ENCODE measurements at regions not wholly inside any gene's neighbourhood (a gene's known extent, or its start where the extent isn't known, plus 50 kb on each side); places are given as distances from the start of the nearest gene placed in this dataset.

GRCh38 chr18:52090005-52090404 lies 250.0 kb upstream of the DCC start:
- no peak overlapping the region for H3T11ph ChIP-seq (ENCODE audit: low read length)
- no peak for TF ChIP-seq CTCF (conservative IDR thresholded peaks at IDR 0.05)
- H4K20me1 ChIP-seq (ENCODE audit: control insufficient read depth, insufficient read depth, insufficient read length): no peaks in the 10 kb centered on the region
- no peak overlapping the region for H3K27ac ChIP-seq (ENCODE audit: insufficient read length, low read depth, low read length)
- no peaks in the 10 kb centered on the region for H3K9me3 ChIP-seq (ENCODE audit: control insufficient read depth, low read depth, low read length)
- H4K8ac ChIP-seq (replicated peaks; ENCODE audit: insufficient read length, low read depth, low read length): no peak overlapping the region
- no peaks in the 10 kb centered on the region for H3K4me1 Mint-ChIP-seq
- no peak overlapping the region for H3K9ac ChIP-seq (ENCODE audit: extremely low read depth, insufficient read length, low read length)
- H3K79me2 ChIP-seq (ENCODE audit: insufficient read depth, low read length): no peaks in the 10 kb centered on the region
- H3K36me3 Mint-ChIP-seq (ENCODE audit: insufficient read depth in 1 of 3, low read depth in 3 of 3): no peaks in the 10 kb centered on the region; a peak in 1 of 7 replicates
- no peak overlapping the region; a peak in 1 of 7 replicates for H3K27ac Mint-ChIP-seq
- H3K9me3 Mint-ChIP-seq: no peaks in the 10 kb centered on the region
- no peak overlapping the region for H3K4me3 Mint-ChIP-seq
- no peak overlapping the region for H2AK5ac ChIP-seq (ENCODE audit: insufficient read length, low read length)
- H3K23me2 ChIP-seq (ENCODE audit: insufficient read length, low read depth, low read length, poor library complexity, severe bottlenecking): no peaks in the 10 kb centered on the region
- H2BK12ac ChIP-seq (ENCODE audit: insufficient read length, low read depth, low read length): no peak overlapping the region
- H3K27me3 Mint-ChIP-seq (ENCODE audit: low read depth): no peaks in the 10 kb centered on the region
- H3K4ac ChIP-seq (ENCODE audit: low read depth, low read length): no peak overlapping the region
- DNase-seq: no peak
- H3K23ac ChIP-seq (ENCODE audit: insufficient read length, low read depth, low read length): no peak overlapping the region
- H2BK120ac ChIP-seq (ENCODE audit: low read depth, low read length, poor library complexity, severe bottlenecking): no peak overlapping the region
- no peak overlapping the region for H2AFZ ChIP-seq (ENCODE audit: low read length)
- no peak overlapping the region for H3K14ac ChIP-seq (ENCODE audit: insufficient read depth, low read length)
- H3K18ac ChIP-seq (ENCODE audit: insufficient read length, low read depth, low read length): no peak overlapping the region
- H2BK20ac ChIP-seq (ENCODE audit: low read depth, low read length, poor library complexity, severe bottlenecking): no peak overlapping the region
- no peak overlapping the region for H4K5ac ChIP-seq (ENCODE audit: insufficient read length, low read depth, low read length)
- no peak overlapping the region for H2BK15ac ChIP-seq (ENCODE audit: low read depth, low read length)
- no peak overlapping the region for H3K56ac ChIP-seq (ENCODE audit: insufficient read length, low read depth, low read length)
- H4K91ac ChIP-seq (ENCODE audit: insufficient read length, low read depth, low read length): no peak overlapping the region
- no peaks in the 10 kb centered on the region for H3K79me1 ChIP-seq (ENCODE audit: insufficient read depth, low read depth, low read length, poor library complexity, severe bottlenecking)
- H3K4me2 ChIP-seq (ENCODE audit: insufficient read depth, insufficient read length, low read length): no peak overlapping the region
- H3K27me3 ChIP-seq (ENCODE audit: insufficient read depth, low read length): no peaks in the 10 kb centered on the region
- no peak overlapping the region for H2BK5ac ChIP-seq (ENCODE audit: insufficient read length, low read length)
- no peaks in the 10 kb centered on the region for H3K4me1 ChIP-seq (ENCODE audit: insufficient read depth, low read length)
